Activated CD4-positive, alpha-beta T cell treated with anti-CD3 and anti-CD28 coated beads, Interleukin-2, amount 50 U/mL, for 48 hours (primary cell): ENCODE measurements at regions not wholly inside any gene's neighbourhood (a gene's known extent, or its start where the extent isn't known, plus 50 kb on each side); places are given as distances from the start of the nearest gene placed in this dataset.

Experiments used
- DNase-seq, 2 experiments: peaks; one replicate each; pipeline ENCODE4 v3.0.0-alpha.2; 2020

- DNase-seq: no peak
Observed at GRCh38 chr13:22196777-22197176, 525.9 kb downstream of the FGF9 start.

GRCh38 chr13:22198001-22198400 lies 527.1 kb downstream of the FGF9 start:
- DNase-seq: no peak

- DNase-seq: no peak
Observed at GRCh38 chr13:22198641-22199217, 527.9 kb downstream of the FGF9 start.

- no peak for DNase-seq
Observed at GRCh38 chr13:22200440-22200839, 529.6 kb downstream of the FGF9 start.

GRCh38 chr13:22201375-22201925 lies 530.6 kb downstream of the FGF9 start:
- no peak for DNase-seq

GRCh38 chr13:22210134-22210930 lies 539.5 kb downstream of the FGF9 start:
- DNase-seq: no peak

- DNase-seq: no peak
Observed at GRCh38 chr13:22211876-22212275, 541.0 kb downstream of the FGF9 start.

- DNase-seq: no peak
Observed at GRCh38 chr13:22212576-22212975, 541.7 kb downstream of the FGF9 start.

GRCh38 chr13:22214184-22214583 lies 543.3 kb downstream of the FGF9 start:
- no peak for DNase-seq

- DNase-seq: no peak
Observed at GRCh38 chr13:22218797-22219196, 547.9 kb downstream of the FGF9 start.

GRCh38 chr13:22219709-22220108 lies 548.8 kb downstream of the FGF9 start:
- no peak for DNase-seq

- no peak for DNase-seq
Observed at GRCh38 chr13:22220151-22221135, 549.6 kb downstream of the FGF9 start.

GRCh38 chr13:22223411-22223810 lies 552.5 kb downstream of the FGF9 start:
- DNase-seq: no peak

- DNase-seq: no peak
Observed at GRCh38 chr13:22226086-22226485, 555.2 kb downstream of the FGF9 start.

- DNase-seq: no peak
Observed at GRCh38 chr13:22227895-22228294, 557.0 kb downstream of the FGF9 start.

GRCh38 chr13:22229916-22230315 lies 559.0 kb downstream of the FGF9 start:
- no peak for DNase-seq

GRCh38 chr13:22232186-22232585 lies 561.3 kb downstream of the FGF9 start:
- DNase-seq: no peak

GRCh38 chr13:22235285-22235949 lies 564.5 kb downstream of the FGF9 start:
- DNase-seq: no peak

- no peak for DNase-seq
Observed at GRCh38 chr13:22235950-22236290, 565.0 kb downstream of the FGF9 start.

- no peak for DNase-seq
Observed at GRCh38 chr13:22238269-22238668, 567.4 kb downstream of the FGF9 start.

- DNase-seq: no peak
Observed at GRCh38 chr13:22240716-22241115, 569.8 kb downstream of the FGF9 start.

- no peak for DNase-seq
Observed at GRCh38 chr13:22243469-22244163, 572.7 kb downstream of the FGF9 start.
